ENCODE measurements at regions not wholly inside any gene's neighbourhood (a gene's known extent, or its start where the extent isn't known, plus 50 kb on each side); places are given as distances from the start of the nearest gene placed in this dataset.

GRCh38 chr3:132870541-132870940 is 148.3 kb upstream of the NPHP3 start:
- Histone ChIP-seq H2AFZ (ENCODE audit: low read length) (no peak overlapping the region), H3K36me3 (ENCODE audit: insufficient read depth, low read length) (no peaks in the 10 kb centered on the region), H4K20me1 (ENCODE audit: insufficient read depth, low read length) (no peaks in the 10 kb centered on the region), H3K4me1 (ENCODE audit: insufficient read depth, low read length) (no peaks in the 10 kb centered on the region), H3K4me3 (ENCODE audit: insufficient read depth, low read length) (no peak overlapping the region), H3K4me2 (ENCODE audit: insufficient read depth, low read length) (no peak overlapping the region), H3K79me2 (ENCODE audit: insufficient read depth, low read length) (no peaks in the 10 kb centered on the region), H3K27ac (ENCODE audit: low read depth, low read length) (no peak overlapping the region), H3K27me3 (ENCODE audit: insufficient read depth, low read length) (no peaks in the 10 kb centered on the region), H3K9me3 (ENCODE audit: low read depth, low read length) (no peaks in the 10 kb centered on the region)
- TF ChIP-seq CTCF (IDR thresholded peaks at IDR 0.05; ENCODE audit: extremely low read depth, low read depth, low read length): no peak
- DNase-seq (ENCODE audit: insufficient read length, low spot score, missing footprints): no peak

- Histone ChIP-seq H3K27ac (ENCODE audit: low read depth, low read length) (no peak overlapping the region), H3K27me3 (ENCODE audit: insufficient read depth, low read length) (no peaks in the 10 kb centered on the region), H3K79me2 (ENCODE audit: insufficient read depth, low read length) (no peaks in the 10 kb centered on the region), H2AFZ (ENCODE audit: low read length) (no peak overlapping the region), H3K36me3 (ENCODE audit: insufficient read depth, low read length) (no peaks in the 10 kb centered on the region), H4K20me1 (ENCODE audit: insufficient read depth, low read length) (no peaks in the 10 kb centered on the region), H3K4me2 (ENCODE audit: insufficient read depth, low read length) (no peak overlapping the region), H3K9me3 (ENCODE audit: low read depth, low read length) (no peaks in the 10 kb centered on the region), H3K4me1 (ENCODE audit: insufficient read depth, low read length) (no peaks in the 10 kb centered on the region), H3K4me3 (ENCODE audit: insufficient read depth, low read length) (no peak overlapping the region)
- DNase-seq (ENCODE audit: insufficient read length, low spot score, missing footprints): no peak
- TF ChIP-seq CTCF (IDR thresholded peaks at IDR 0.05; ENCODE audit: extremely low read depth, low read depth, low read length): no peak
Measured at GRCh38 chr3:132867956-132868355, 145.7 kb upstream of the NPHP3 start.

- Histone ChIP-seq H3K9me3 (ENCODE audit: low read depth, low read length) (no peaks in the 10 kb centered on the region), H4K20me1 (ENCODE audit: insufficient read depth, low read length) (no peaks in the 10 kb centered on the region), H2AFZ (ENCODE audit: low read length) (no peak overlapping the region), H3K4me2 (ENCODE audit: insufficient read depth, low read length) (no peak overlapping the region), H3K4me1 (ENCODE audit: insufficient read depth, low read length) (no peaks in the 10 kb centered on the region), H3K79me2 (ENCODE audit: insufficient read depth, low read length) (no peaks in the 10 kb centered on the region), H3K27me3 (ENCODE audit: insufficient read depth, low read length) (no peaks in the 10 kb centered on the region), H3K27ac (ENCODE audit: low read depth, low read length) (no peak overlapping the region), H3K36me3 (ENCODE audit: insufficient read depth, low read length) (no peaks in the 10 kb centered on the region), H3K4me3 (ENCODE audit: insufficient read depth, low read length) (no peak overlapping the region)
- no peak for DNase-seq (ENCODE audit: insufficient read length, low spot score, missing footprints)
- no peak for TF ChIP-seq CTCF (IDR thresholded peaks at IDR 0.05; ENCODE audit: extremely low read depth, low read depth, low read length)
Measured at GRCh38 chr3:132867526-132867925, 145.3 kb upstream of the NPHP3 start.

GRCh38 chr3:132857317-132857716 is 135.1 kb upstream of the NPHP3 start:
- H3K9me3 ChIP-seq (ENCODE audit: low read depth, low read length): no peaks in the 10 kb centered on the region
- no peak for DNase-seq (ENCODE audit: insufficient read length, low spot score, missing footprints)
- no peaks in the 10 kb centered on the region for H3K4me1 ChIP-seq (ENCODE audit: insufficient read depth, low read length)

More at GRCh38 chr3:132857317-132857716, 135.1 kb upstream of the NPHP3 start:
- Histone ChIP-seq H4K20me1 (ENCODE audit: insufficient read depth, low read length) (no peaks in the 10 kb centered on the region), H3K4me3 (ENCODE audit: insufficient read depth, low read length) (no peak overlapping the region), H3K79me2 (ENCODE audit: insufficient read depth, low read length) (no peaks in the 10 kb centered on the region), H3K4me2 (ENCODE audit: insufficient read depth, low read length) (no peak overlapping the region), H3K36me3 (ENCODE audit: insufficient read depth, low read length) (no peaks in the 10 kb centered on the region), H3K27ac (ENCODE audit: low read depth, low read length) (no peak overlapping the region), H2AFZ (ENCODE audit: low read length) (no peak overlapping the region), H3K27me3 (ENCODE audit: insufficient read depth, low read length) (no peaks in the 10 kb centered on the region)
- TF ChIP-seq CTCF (IDR thresholded peaks at IDR 0.05; ENCODE audit: extremely low read depth, low read depth, low read length): no peak

All from osteoblast (primary cell).